K562 (cell line): ENCODE measurements at regions not wholly inside any gene's neighbourhood (a gene's known extent, or its start where the extent isn't known, plus 50 kb on each side); places are given as distances from the start of the nearest gene placed in this dataset.

ENCODE experiments used
- ATAC-seq: fragments of 200-7000 bp; cut with Tn5 transposase; 3 replicates; pipeline ENCODE4 v1.9.1; 2020; ENCODE audit warnings: moderate library complexity
- BruUV-seq: library from RNA; stranded (reverse); fragments of 400-500 nt; replicated peaks from 2 replicates; lab custom pipeline; 2021; lab: Mats Ljungman, UMichigan
- CTCF ChIA-PET: fragments of 300-600 bp; formaldehyde crosslinking; extraction: SDS; loops from one replicate; lab custom pipeline; 2021; ENCODE audit warnings: low intra/inter-chr PET ratio; lab: Yijun Ruan, JAX
- POLR2A ChIA-PET: fragments of 300-600, 350-650 bp; sonication (Branson Sonifier 250); formaldehyde crosslinking; extraction: SDS; loops from one replicate; lab custom pipeline; 2021; ENCODE audit warnings: antibody characterized with exemption, inconsistent platforms; lab: Yijun Ruan, JAX
- DNase-seq, 4 experiments: peaks; one replicate each; pipeline versions ENCODE4 v3.0.0 to v3.0.0-alpha.2; 2011 to 2018; ENCODE audit warnings: low spot score in 3 of 4, mixed read lengths in 3 of 4; ENCODE audit errors: extremely low read depth in 1 of 4
- FAIRE-seq: peaks from 2 replicates; lab custom pipeline; 2011; peaks lifted over from hg19 to GRCh38; lab: Jason Lieb, UNC
- H2AFZ ChIP-seq: 2 replicates; pipeline ENCODE4 v1.6.0; 2011; ENCODE audit warnings: low read depth, low read length, control low read depth, inconsistent platforms
- H3K27ac ChIP-seq: fragments of 200-600 bp; 3 replicates; pipeline ENCODE4 v1.8.0; 2011; ENCODE audit warnings: low read depth, mild to moderate bottlenecking, control low read depth, inconsistent platforms, low read length, moderate library complexity, mixed read lengths; ENCODE audit errors: extremely low read depth
- H3K27me3 ChIP-seq, 2 experiments: fragments of 300-600 bp in 1 of 2; 2 replicates in 1 of 2; 3 replicates in 1 of 2; pipeline versions ENCODE4 v1.6.0 to v1.8.0; 2011; ENCODE audit warnings: inconsistent platforms in 2 of 2, low read length in 2 of 2, mild to moderate bottlenecking in 1 of 2, mixed read lengths in 1 of 2, moderate library complexity in 1 of 2; ENCODE audit not compliant: control insufficient read depth in 2 of 2, insufficient read depth in 2 of 2
- H3K36me3 ChIP-seq: fragments of 300-600 bp; 3 replicates; pipeline ENCODE4 v1.8.0; 2011; ENCODE audit warnings: mild to moderate bottlenecking, low read length, inconsistent platforms; ENCODE audit not compliant: control insufficient read depth, insufficient read depth
- H3K4me1 ChIP-seq, 2 experiments: fragments of 200-600 bp in 1 of 2; replicated peaks in 1 of 2; 2 replicates in 1 of 2; 3 replicates in 1 of 2; pipeline versions ENCODE4 v1.5.1 to v1.8.0; 2011; ENCODE audit warnings: inconsistent platforms in 2 of 2, low read length in 2 of 2, mild to moderate bottlenecking in 1 of 2, mixed read lengths in 1 of 2, moderate library complexity in 1 of 2; ENCODE audit not compliant: control insufficient read depth in 2 of 2, insufficient read depth in 2 of 2
- H3K4me2 ChIP-seq: 2 replicates; pipeline ENCODE4 v1.6.1; 2011; ENCODE audit warnings: low read length, control low read depth, inconsistent platforms, mixed read lengths; ENCODE audit not compliant: insufficient read depth
- H3K4me3 ChIP-seq: fragments of 200-600 bp; sonication (generic), shearing (Covaris generic); 2 replicates; pipeline ENCODE4 v1.5.1; 2016; ENCODE audit warnings: control low read depth, inconsistent platforms
- H3K79me2 ChIP-seq: fragments of 200-600 bp; 3 replicates; pipeline ENCODE4 v1.8.0; 2011; ENCODE audit warnings: low read length, inconsistent platforms; ENCODE audit not compliant: control insufficient read depth, insufficient read depth
- H3K9ac ChIP-seq, 2 experiments: 2 replicates each; pipeline versions ENCODE4 v1.6.0 to v1.6.1; 2011; ENCODE audit warnings: low read depth in 2 of 2, low read length in 2 of 2, control low read depth in 1 of 2, inconsistent platforms in 1 of 2, mild to moderate bottlenecking in 1 of 2, mixed read lengths in 1 of 2; ENCODE audit not compliant: insufficient read depth in 1 of 2
- H3K9me1 ChIP-seq: one replicate; pipeline ENCODE4 v1.6.0; 2011; ENCODE audit warnings: inconsistent platforms, mild to moderate bottlenecking, low read length, moderate library complexity; ENCODE audit not compliant: control insufficient read depth, insufficient read depth
- H3K9me3 ChIP-seq: replicated peaks from 2 replicates; pipeline ENCODE4 v1.5.1; 2011; ENCODE audit warnings: low read depth, low read length, inconsistent platforms; ENCODE audit not compliant: control insufficient read depth, insufficient read depth
- H4K20me1 ChIP-seq: replicated peaks from 2 replicates; pipeline ENCODE4 v1.6.1; 2011; ENCODE audit warnings: low read length, inconsistent platforms, mixed read lengths; ENCODE audit not compliant: control insufficient read depth, insufficient read depth
- CEBPB ChIP-seq: fragments of 450-650 bp; IDR thresholded peaks from 2 replicates; pipeline ENCODE4 v1.6.1; 2016; ENCODE audit warnings: missing genetic modification characterization, missing compliant biosample characterization
- CEBPG ChIP-seq, 3 experiments: fragments of 200-800 bp in 1 of 3; sonication (Bioruptor generic) in 1 of 3; sonication (generic) in 1 of 3; formaldehyde crosslinking in 1 of 3; IDR thresholded peaks in 2 of 3; conservative IDR thresholded peaks in 1 of 3; 2 replicates each; pipeline versions ENCODE4 v1.6.1 to v1.8.0; 2016 to 2022; ENCODE audit warnings: missing compliant biosample characterization in 2 of 3, missing genetic modification characterization in 2 of 3, mild to moderate bottlenecking in 1 of 3, missing genetic modification reagents in 1 of 3
- JUN ChIP-seq, 2 experiments: sonication (generic) in 1 of 2; formaldehyde crosslinking in 1 of 2; IDR thresholded peaks; 2 replicates each; pipeline versions ENCODE4 v1.6.1 to v1.8.0; 2012 to 2022; ENCODE audit warnings: borderline replicate concordance in 2 of 2, mild to moderate bottlenecking in 2 of 2, improper control_type of control experiment in 1 of 2, low read depth in 1 of 2, low read length in 1 of 2, missing genetic modification reagents in 1 of 2
- KAT2B ChIP-seq: IDR thresholded peaks from one replicate; pipeline ENCODE4 v1.6.1; 2012; ENCODE audit warnings: low read depth, mild to moderate bottlenecking, control low read depth, inconsistent platforms, low read length, moderate library complexity
- NFRKB ChIP-seq: fragments of 450-650 bp; IDR thresholded peaks from 2 replicates; pipeline ENCODE4 v1.6.1; 2016; ENCODE audit warnings: low read depth
- PRMT5 ChIP-seq: sonication (generic); formaldehyde crosslinking; IDR thresholded peaks from 2 replicates; pipeline ENCODE4 v1.5.0; 2020; ENCODE audit warnings: missing genetic modification reagents
- TRIM28 ChIP-seq: fragments of 450-650 bp; IDR thresholded peaks from 2 replicates; pipeline ENCODE4 v1.6.1; 2017
- ZNF239 ChIP-seq: fragments of 250-450 bp; sonication (Bioruptor Pico); IDR thresholded peaks from 2 replicates; pipeline ENCODE4 v1.4.0; 2020; ENCODE audit warnings: mild to moderate bottlenecking
- WGBS: fragments of 100-300 bp; shearing (Covaris generic); methylation state at CpG from one replicate; pipeline ENCODE4 v1.1.6; 2016; ENCODE audit warnings: low coverage, mixed read lengths; ENCODE audit not compliant: insufficient coverage; ENCODE audit errors: missing lambda C conversion rate; 5-methylcytosine and 5-hydroxymethylcytosine counted together
- in situ Hi-C: fragments of 300-500 bp; cut with MboI; formaldehyde crosslinking; loops from 4 replicates; pipeline ENCODE4 v1.15.0; 2018; ENCODE audit warnings: inconsistent platforms, mixed read lengths
- intact Hi-C: fragments of 100-400 bp; cut with micrococcal nuclease; formaldehyde crosslinking; loops from 2 replicates; pipeline ENCODE4 v1.14.2; 2022
- TF ChIP-seq, protein P1 (sequence below): fragments of 250-450 bp; sonication (Bioruptor Pico); IDR thresholded peaks from 2 replicates; pipeline ENCODE4 v1.8.0; 2022; ENCODE audit warnings: inconsistent platforms
- TF ChIP-seq, protein P2 (sequence below): IDR thresholded peaks from 2 replicates; pipeline ENCODE4 v1.6.1; 2011; ENCODE audit not compliant: insufficient read length; ENCODE audit errors: extremely low read depth
- TF ChIP-seq, protein P3 (sequence below), 2 experiments: fragments of 450-650 bp in 1 of 2; sonication (generic) in 1 of 2; formaldehyde crosslinking; conservative IDR thresholded peaks; 2 replicates each; pipeline versions ENCODE4 v1.4.0 to v1.8.1; 2020 to 2022; ENCODE audit warnings: mild to moderate bottlenecking in 1 of 2, missing genetic modification reagents in 1 of 2

DNA sequence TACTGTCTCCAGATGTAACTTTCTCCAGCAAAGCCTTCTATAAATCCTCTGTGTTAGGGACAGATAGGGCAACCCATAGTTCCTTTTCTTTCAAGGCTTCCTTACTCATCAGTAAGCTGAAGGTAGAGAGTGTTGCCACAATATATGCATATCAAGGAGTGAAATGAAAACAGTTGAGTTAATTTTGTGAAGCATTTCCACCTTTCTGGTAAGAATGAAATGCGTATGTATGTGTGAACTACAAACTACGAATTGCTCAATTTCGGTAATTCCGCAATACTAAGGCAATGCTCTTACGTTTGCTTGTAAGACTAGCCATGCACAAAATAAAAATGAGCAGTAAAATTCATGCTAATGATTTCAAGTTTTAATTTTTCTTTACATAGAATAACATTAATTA lies 61.2 kb upstream of the HBS1L start:
- FAIRE-seq = no peak
- H2AFZ ChIP-seq = peak overlapping the region; percentile 23; the same call in 1 of the 2 replicates
- no peak overlapping the region for H3K4me2 ChIP-seq
- BruUV-seq = no TSS peak
- H3K79me2 ChIP-seq = no peaks in the 10 kb centered on the region
- no peak overlapping the region for H3K4me3 ChIP-seq
- H3K27ac ChIP-seq = no peak overlapping the region
- CTCF ChIA-PET = no interaction called here
- H3K9ac ChIP-seq = no peak overlapping the region
- in situ Hi-C loops = no loop called here
- no peak for DNase-seq
- intact Hi-C loops = no loop called here
- no peaks in the 10 kb centered on the region for H3K27me3 ChIP-seq
- no peaks in the 10 kb centered on the region for H3K36me3 ChIP-seq
- no peaks in the 10 kb centered on the region for H3K9me1 ChIP-seq
- TF ChIP-seq, protein P1, sequence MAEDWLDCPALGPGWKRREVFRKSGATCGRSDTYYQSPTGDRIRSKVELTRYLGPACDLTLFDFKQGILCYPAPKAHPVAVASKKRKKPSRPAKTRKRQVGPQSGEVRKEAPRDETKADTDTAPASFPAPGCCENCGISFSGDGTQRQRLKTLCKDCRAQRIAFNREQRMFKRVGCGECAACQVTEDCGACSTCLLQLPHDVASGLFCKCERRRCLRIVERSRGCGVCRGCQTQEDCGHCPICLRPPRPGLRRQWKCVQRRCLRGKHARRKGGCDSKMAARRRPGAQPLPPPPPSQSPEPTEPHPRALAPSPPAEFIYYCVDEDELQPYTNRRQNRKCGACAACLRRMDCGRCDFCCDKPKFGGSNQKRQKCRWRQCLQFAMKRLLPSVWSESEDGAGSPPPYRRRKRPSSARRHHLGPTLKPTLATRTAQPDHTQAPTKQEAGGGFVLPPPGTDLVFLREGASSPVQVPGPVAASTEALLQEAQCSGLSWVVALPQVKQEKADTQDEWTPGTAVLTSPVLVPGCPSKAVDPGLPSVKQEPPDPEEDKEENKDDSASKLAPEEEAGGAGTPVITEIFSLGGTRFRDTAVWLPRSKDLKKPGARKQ (CRISPR knock-in tag) = 0 out of 2 replicates have a peak, but pooled peaks have one; percentile 34
- TF ChIP-seq JUN (IDR thresholded peaks at IDR 0.05; ENCODE audit: borderline replicate concordance, low read depth, low read length) (no peak), JUN (CRISPR knock-in tag; IDR thresholded peaks at IDR 0.05; ENCODE audit: borderline replicate concordance) (no peak), TRIM28 (no peak), ZNF239 (no peak), PRMT5 (no peak), NFRKB (no peak), CEBPG (CRISPR knock-in tag; IDR thresholded peaks at IDR 0.05) (peak; percentile 17; the same call in 1 of the 2 replicates), CEBPG (tag; conservative IDR thresholded peaks at IDR 0.05 in 1 of 2, IDR thresholded peaks at IDR 0.05 in 1 of 2) (0 out of 4 replicates have a peak, but pooled peaks of 1 of the 2 experiments have one; percentile 23), KAT2B (no peak), CEBPB (peak; percentile 81)
- TF ChIP-seq, protein P2, sequence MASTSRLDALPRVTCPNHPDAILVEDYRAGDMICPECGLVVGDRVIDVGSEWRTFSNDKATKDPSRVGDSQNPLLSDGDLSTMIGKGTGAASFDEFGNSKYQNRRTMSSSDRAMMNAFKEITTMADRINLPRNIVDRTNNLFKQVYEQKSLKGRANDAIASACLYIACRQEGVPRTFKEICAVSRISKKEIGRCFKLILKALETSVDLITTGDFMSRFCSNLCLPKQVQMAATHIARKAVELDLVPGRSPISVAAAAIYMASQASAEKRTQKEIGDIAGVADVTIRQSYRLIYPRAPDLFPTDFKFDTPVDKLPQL = no peak
- TF ChIP-seq, protein P3, sequence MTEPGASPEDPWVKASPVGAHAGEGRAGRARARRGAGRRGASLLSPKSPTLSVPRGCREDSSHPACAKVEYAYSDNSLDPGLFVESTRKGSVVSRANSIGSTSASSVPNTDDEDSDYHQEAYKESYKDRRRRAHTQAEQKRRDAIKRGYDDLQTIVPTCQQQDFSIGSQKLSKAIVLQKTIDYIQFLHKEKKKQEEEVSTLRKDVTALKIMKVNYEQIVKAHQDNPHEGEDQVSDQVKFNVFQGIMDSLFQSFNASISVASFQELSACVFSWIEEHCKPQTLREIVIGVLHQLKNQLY (CRISPR knock-in tag; conservative IDR thresholded peaks at IDR 0.05) = no peak
- H4K20me1 ChIP-seq = no peaks in the 10 kb centered on the region
- no peaks in the 10 kb centered on the region; the same call in 1 of the 2 replicates for H3K9me3 ChIP-seq
- POLR2A ChIA-PET = no interaction called here
- H3K4me1 ChIP-seq = peaks cover 7 to 17% of the 10 kb centered on the region in 2 experiments; a peak in 4 of 5 replicates
- WGBS = 89% methylated on average over 5 of the region's 5 CpGs
- no peak; the same call in 2 of the 3 replicates for ATAC-seq
